Transverse colon (tissue), 4 donors: ENCODE measurements at regions not wholly inside any gene's neighbourhood (a gene's known extent, or its start where the extent isn't known, plus 50 kb on each side); places are given as distances from the start of the nearest gene placed in this dataset.

Source experiments
- CTCF ChIP-seq, 5 experiments: fragments of 200-600 bp in 3 of 5; fragments of 450-650 bp in 2 of 5; sonication (generic) in 3 of 5; IDR thresholded peaks; 1 replicate in 2 of 5; 2 replicates in 3 of 5; pipeline ENCODE4 v1.5.1; 2016 to 2017; ENCODE audit warnings: antibody characterized with exemption in 5 of 5, inconsistent platforms in 3 of 5, mild to moderate bottlenecking in 2 of 5, moderate library complexity in 1 of 5
- EP300 ChIP-seq: sonication (generic); formaldehyde crosslinking; IDR thresholded peaks from one replicate; pipeline ENCODE4 v1.6.1; 2017; ENCODE audit warnings: antibody characterized with exemption, low read depth
- POLR2AphosphoS5 ChIP-seq, 3 donors: sonication (generic); formaldehyde crosslinking; IDR thresholded peaks; one replicate each; pipeline ENCODE4 v1.6.1; 2016; ENCODE audit warnings: antibody characterized with exemption in 3 of 3

- TF ChIP-seq CTCF (IDR thresholded peaks at IDR 0.05) (no peak), EP300 (no peak), POLR2AphosphoS5 (IDR thresholded peaks at IDR 0.05) (no peak)
These were observed 462.6 kb downstream of the MIAT start for GRCh38 chr22:27120036-27120435.
